ENCODE measurements at regions not wholly inside any gene's neighbourhood (a gene's known extent, or its start where the extent isn't known, plus 50 kb on each side); places are given as distances from the start of the nearest gene placed in this dataset.

DNA sequence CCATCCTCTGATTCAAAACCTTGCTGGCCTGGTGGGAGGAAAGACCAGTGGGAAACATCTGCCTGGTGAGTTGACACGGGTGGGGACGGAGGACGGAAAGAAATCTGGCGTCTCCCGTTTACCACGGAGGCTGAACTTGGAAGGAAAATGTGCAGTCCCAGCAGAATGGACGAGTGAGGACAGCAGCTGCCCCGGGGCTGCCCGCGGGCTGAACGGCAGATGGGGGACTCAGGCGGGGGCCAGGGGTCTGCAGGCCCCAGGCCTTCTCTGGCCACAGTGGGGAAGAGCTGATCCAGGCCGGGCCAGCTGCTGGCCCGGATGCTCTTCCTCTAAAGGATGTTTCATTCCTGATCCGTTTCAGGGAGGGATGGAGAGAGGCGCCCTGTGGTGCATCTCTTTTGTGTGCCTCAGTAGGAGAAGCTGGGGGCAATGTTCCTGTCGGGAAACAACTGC lies 147.5 kb upstream of the CHST15 start (continued):
- TF ChIP-seq, protein P1, sequence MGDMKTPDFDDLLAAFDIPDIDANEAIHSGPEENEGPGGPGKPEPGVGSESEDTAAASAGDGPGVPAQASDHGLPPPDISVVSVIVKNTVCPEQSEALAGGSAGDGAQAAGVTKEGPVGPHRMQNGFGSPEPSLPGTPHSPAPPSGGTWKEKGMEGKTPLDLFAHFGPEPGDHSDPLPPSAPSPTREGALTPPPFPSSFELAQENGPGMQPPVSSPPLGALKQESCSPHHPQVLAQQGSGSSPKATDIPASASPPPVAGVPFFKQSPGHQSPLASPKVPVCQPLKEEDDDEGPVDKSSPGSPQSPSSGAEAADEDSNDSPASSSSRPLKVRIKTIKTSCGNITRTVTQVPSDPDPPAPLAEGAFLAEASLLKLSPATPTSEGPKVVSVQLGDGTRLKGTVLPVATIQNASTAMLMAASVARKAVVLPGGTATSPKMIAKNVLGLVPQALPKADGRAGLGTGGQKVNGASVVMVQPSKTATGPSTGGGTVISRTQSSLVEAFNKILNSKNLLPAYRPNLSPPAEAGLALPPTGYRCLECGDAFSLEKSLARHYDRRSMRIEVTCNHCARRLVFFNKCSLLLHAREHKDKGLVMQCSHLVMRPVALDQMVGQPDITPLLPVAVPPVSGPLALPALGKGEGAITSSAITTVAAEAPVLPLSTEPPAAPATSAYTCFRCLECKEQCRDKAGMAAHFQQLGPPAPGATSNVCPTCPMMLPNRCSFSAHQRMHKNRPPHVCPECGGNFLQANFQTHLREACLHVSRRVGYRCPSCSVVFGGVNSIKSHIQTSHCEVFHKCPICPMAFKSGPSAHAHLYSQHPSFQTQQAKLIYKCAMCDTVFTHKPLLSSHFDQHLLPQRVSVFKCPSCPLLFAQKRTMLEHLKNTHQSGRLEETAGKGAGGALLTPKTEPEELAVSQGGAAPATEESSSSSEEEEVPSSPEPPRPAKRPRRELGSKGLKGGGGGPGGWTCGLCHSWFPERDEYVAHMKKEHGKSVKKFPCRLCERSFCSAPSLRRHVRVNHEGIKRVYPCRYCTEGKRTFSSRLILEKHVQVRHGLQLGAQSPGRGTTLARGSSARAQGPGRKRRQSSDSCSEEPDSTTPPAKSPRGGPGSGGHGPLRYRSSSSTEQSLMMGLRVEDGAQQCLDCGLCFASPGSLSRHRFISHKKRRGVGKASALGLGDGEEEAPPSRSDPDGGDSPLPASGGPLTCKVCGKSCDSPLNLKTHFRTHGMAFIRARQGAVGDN (IDR thresholded peaks at IDR 0.05): no peak
- TF ChIP-seq, protein P2, sequence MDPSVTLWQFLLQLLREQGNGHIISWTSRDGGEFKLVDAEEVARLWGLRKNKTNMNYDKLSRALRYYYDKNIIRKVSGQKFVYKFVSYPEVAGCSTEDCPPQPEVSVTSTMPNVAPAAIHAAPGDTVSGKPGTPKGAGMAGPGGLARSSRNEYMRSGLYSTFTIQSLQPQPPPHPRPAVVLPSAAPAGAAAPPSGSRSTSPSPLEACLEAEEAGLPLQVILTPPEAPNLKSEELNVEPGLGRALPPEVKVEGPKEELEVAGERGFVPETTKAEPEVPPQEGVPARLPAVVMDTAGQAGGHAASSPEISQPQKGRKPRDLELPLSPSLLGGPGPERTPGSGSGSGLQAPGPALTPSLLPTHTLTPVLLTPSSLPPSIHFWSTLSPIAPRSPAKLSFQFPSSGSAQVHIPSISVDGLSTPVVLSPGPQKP (IDR thresholded peaks at IDR 0.05; ENCODE audit: low read depth, low read length): no peak
- TF ChIP-seq HCFC1 (IDR thresholded peaks at IDR 0.05; ENCODE audit: low read length) (no peak), FOS (IDR thresholded peaks at IDR 0.05; ENCODE audit: borderline replicate concordance, extremely low read depth, insufficient read length) (no peak), ASH2L (IDR thresholded peaks at IDR 0.05; ENCODE audit: borderline replicate concordance, low read depth) (no peak), IRF4 (IDR thresholded peaks at IDR 0.05; ENCODE audit: low read depth, low read length) (no peak), PML (IDR thresholded peaks at IDR 0.05; ENCODE audit: low read length) (no peak), EGR1 (IDR thresholded peaks at IDR 0.05; ENCODE audit: borderline replicate concordance in 1 of 2, low read depth in 2 of 2, low read length in 2 of 2) (no peak), POLR2A (IDR thresholded peaks at IDR 0.05; ENCODE audit: low read depth, low read length) (no peak), SMAD5 (IDR thresholded peaks at IDR 0.05; ENCODE audit: low read depth) (no peak), ESRRA (IDR thresholded peaks at IDR 0.05; ENCODE audit: low read length) (no peak), ZBTB40 (IDR thresholded peaks at IDR 0.05; ENCODE audit: borderline replicate concordance) (no peak)

Measured in GM12878 (cell line).